NK-92 treated with Interleukin-12 subunit alpha and Interleukin-12 subunit beta, amount 100 ng/mL, for 24 hours (cell line): ENCODE measurements at regions not wholly inside any gene's neighbourhood (a gene's known extent, or its start where the extent isn't known, plus 50 kb on each side); places are given as distances from the start of the nearest gene placed in this dataset.
"Not testable (repeated sequence)": the region's sequence is repeated elsewhere in the genome, so short reads cannot be mapped to it uniquely, and the experiment has no call there.

ENCODE experiments used
- DNase-seq: peaks from one replicate; lab custom pipeline; 2025; lab: John Stamatoyannopoulos, UW

DNA sequence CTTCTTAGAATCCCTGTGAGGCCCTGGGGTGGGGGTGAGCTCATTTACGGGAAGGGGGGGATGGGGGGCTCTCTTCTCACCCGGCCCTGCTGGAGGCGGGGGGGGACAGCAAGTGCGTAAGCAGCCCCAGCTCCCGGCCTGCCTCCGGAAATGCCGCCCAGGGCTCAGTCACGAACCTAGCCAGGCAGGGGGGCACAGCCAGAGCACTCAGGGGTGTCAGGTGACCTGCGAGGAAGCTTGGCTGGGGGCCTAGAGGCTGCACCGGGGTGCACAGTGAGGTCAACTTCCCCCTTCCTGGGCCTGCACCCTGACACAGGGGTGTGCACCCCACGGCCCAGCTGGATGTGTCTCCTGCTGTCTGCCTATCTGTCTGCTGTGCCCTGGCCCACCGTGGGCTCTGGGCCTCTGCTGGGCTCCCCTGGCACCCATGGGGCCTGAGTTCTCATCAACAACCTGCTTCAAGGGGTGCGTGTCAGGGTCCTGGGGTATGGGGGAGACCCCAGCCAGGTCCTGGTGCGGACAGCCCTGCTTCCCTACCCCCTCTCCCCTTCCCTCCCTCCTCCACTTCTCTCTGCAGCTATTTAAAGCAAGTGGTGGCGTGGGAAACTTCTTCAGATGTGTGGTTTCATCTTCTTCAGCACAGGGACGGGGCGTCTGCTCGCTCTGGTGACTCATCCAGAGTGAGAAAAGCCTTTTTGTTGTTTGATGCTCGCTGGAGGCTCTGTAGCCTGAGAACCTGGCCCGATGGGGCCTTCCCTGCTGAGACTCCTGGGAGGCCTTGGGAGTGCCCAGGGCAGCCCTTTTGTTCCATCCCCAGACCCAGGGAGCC is 92.5 kb upstream of the RUNX3 start:
- DNase-seq, result peak; percentile 98

GRCh38 chr1:25021591-25022215 is 91.6 kb upstream of the RUNX3 start:
- DNase-seq, result no peak

DNA sequence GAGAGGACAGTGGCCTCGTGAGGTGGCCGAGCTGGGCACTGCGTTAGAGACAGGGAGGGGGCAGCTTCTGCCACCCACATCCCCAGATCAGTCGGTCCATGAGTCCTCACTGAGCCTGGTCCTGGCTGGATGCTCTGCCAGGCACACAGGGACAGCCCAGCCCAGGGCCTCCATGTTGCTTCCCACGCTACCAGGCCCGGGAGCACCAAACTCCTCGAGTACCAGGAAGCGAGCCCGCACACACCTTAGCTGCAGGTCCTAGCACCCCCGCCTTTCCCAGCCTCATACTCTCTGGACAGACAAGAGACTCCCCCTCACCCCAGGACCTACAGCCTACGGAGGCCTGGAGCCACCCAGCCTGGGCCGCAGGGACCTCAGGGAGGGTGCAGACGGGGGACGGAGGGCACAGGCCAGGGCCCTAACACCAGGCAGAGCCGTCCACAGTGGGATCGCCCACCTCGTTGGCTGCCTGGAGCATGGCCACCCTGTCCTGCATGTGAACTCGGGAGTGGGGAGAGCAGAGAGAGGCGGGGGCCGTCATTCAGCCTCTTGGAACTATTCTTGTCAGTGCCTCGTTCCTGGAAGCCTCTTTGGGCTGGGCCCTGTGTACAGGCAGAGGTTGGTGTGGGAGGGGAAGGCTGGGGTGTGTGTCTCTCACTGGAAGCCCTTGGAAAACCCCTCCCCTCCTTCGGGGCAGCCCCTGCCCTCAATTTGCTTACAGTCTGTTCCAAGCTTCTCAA is 90.9 kb upstream of the RUNX3 start:
- DNase-seq, result no peak

DNA sequence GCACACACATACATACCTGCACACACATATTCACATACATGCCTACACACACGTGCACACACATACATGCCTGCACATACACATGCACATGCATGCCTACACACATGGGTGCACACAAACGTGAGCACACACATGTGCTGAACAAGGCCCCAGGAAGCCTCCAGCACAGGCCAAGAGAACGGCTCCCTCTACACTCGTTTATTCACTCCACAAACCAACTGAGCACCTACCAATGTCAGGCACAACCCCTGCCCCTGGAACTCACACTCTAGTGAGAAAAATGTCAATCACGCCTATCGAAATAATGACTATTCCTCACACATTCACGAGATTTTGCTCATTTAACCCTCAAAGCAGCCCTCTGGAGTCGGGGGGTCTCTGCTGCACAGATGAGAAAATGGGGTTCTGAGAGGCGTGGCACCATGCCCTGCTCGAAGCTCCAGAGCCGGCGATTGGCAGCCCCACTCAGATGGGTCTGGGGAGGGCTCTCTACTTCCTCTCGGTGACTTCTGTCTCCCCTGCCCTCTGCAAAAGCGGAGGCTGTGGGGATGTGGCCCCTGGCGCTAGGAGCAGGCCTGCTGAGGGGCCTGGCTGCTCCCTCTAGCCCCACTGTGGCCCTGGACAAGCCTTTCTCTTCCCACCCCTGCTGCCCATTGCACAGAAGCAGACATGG is 90.2 kb upstream of the RUNX3 start:
- DNase-seq, result no peak

DNA sequence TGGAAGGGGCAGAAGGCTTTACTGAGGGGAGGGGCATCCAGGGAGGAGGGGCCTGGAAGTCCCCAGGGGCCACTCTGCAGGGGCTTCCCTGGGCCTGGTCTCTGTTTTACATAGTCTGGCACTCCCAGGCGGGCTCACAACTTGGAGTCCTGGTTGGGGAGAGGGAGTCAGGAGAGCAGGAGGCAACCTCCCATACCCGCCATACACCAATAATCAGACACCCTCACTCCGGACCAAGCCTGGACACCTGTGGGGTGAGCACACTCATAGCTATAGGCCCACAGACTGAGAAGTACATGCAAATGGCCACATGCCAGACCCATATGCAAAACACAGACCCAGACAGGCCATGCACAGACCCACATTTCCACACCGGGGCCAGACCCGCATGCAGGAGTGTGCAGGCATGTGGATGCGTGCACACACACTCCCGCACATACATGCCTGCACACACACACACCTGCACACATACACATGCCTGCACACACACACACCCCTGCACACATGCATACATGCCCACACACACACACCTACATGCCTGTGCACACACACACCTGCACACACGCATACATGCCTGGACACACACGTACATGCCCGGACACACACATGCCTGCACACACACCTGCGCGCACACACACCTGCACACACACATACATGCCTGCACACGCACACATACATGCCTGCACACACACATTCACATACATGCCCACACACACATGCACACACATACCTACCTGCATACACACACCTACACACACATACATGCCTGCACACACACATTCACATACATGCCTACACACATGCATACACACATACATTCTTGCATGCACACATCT is 89.5 kb upstream of the RUNX3 start:
- no peak for DNase-seq

GRCh38 chr1:25018943-25019336 is 88.9 kb upstream of the RUNX3 start:
- DNase-seq, result no peak

- DNase-seq, result no peak
Measured at GRCh38 chr1:25018110-25018735, 88.1 kb upstream of the RUNX3 start.

- DNase-seq, result no peak
Measured at GRCh38 chr1:25017436-25018109, 87.5 kb upstream of the RUNX3 start.

DNA sequence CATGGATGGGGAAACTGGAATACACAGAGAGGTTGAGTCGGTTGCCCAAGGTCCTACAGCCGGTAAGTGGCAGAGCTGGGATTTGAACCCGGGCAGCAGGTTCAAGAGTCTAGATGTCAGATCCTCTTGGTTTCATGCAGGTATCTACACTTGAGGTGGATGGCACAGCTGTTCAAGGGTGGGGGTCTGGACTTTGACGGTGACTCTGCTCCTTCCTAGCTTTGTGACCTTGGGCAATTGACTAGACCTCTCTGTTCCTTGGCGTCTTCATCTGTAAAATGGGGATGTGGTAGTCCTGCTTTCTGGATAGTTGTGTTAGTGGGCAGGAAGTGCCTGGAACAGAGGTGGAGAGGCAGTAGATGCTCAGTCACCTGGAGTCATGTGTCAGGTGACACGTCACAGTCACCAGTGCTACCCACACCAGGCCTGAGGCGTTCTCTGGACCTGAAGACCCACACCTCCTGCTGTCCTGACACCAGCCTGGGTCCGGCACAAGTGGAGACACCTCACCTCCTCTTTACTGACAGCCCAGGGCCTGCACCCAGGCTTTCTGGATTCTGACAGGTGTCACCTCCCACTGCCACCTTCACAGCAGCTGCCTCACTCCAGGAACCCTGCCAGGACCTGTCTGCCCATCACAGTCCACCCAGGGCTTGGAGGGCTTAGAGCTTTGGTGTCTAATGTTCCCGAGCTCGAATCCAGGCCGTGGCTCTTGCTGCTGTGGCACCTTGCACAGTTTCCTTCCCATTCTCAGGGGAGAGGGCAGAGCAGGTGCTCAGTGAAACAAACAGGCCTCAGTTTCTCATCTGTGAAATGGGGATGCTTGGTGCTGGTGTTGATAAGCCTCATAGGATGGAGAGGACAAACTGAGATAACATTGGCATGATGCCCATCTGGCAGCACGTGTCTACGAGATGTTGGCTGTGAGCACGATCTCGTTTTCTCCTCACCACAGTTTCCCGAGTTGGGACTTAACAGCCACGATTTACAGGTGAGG is 83.2 kb upstream of the RUNX3 start:
- DNase-seq, result no peak

- no peak for DNase-seq
Measured at GRCh38 chr1:25011943-25012638, 82.0 kb upstream of the RUNX3 start.

DNA sequence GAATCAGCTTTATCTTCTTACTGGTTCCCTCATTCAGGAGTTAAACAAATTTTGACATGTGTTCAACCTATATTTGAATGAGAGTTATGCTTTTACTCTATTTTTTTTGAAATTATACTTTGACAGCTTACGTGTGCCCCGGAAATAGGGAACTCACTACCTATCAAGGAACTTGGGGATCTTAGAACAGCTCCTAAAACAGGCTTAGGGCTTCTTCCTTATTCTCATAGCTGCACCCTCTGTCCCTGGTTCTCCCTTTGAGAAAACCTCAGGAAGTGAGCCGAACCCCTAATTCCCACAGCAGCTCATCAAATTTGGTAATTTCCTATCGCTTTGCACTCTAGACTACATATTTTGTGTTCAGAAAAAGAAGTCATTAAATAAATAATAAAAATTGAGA is 81.2 kb upstream of the RUNX3 start:
- no peak for DNase-seq

GRCh38 chr1:25009671-25010262 is 79.7 kb upstream of the RUNX3 start:
- DNase-seq, result no peak

- DNase-seq, result no peak
Measured at GRCh38 chr1:25008192-25008485, 78.1 kb upstream of the RUNX3 start.

DNA sequence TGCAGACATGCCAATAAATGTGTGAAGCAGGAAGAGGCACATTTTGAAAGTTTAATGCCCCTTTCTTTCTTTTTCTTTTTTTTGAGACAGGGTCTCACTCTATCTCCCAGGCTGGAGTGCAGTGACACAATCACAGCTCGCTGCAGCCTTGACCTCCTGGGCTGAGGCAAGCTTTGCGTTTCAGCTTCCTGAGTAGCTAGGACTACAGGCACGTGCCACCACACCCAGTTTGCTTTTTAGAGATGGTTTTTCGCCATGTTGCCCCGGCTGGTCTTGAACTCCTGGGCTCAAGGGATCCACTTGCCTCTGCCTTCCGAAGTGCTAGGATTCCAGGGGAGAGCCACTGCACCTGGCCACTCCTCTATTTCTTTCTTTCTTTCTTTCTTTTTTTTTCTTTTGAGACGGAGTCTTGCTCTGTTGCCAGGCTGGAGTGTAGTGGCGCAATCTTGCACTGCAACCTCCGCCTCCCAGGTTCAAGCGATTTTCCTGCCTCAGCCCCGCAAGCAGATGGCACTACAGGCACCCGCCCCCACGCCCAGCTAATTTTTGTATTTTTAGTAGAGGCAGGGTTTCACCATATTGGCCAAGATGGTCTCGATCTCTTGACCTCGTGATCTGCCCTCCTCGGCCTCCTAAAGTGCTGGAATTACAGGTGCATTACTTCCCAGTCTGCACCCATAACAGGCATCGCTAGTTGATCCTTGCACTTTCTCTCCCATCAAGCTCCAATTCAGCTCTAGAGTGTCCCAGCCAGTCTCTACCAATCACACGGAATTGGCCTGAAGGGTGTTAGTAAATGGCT is 77.5 kb upstream of the RUNX3 start:
- not testable (repeated sequence) for DNase-seq

GRCh38 chr1:25006770-25007169 is 76.7 kb upstream of the RUNX3 start:
- DNase-seq, result no peak

- DNase-seq, result no peak
Measured at GRCh38 chr1:25004355-25004754, 74.3 kb upstream of the RUNX3 start.

GRCh38 chr1:25003457-25004190 is 73.5 kb upstream of the RUNX3 start:
- no peak for DNase-seq
